Heart left ventricle (tissue), 13 donors: ENCODE measurements at regions not wholly inside any gene's neighbourhood (a gene's known extent, or its start where the extent isn't known, plus 50 kb on each side); places are given as distances from the start of the nearest gene placed in this dataset.

Experiments used
- POLR2A ChIP-seq, 2 donors: fragments of 450-650 bp; IDR thresholded peaks; one replicate each; pipeline ENCODE4 v1.6.1; 2017; ENCODE audit warnings: antibody characterized with exemption in 2 of 2, mild to moderate bottlenecking in 2 of 2, moderate library complexity in 2 of 2
- TF ChIP-seq, protein P1 (sequence below), 12 donors: fragments of 200-600 bp; sonication (generic) in 4 of 12; IDR thresholded peaks; one replicate each; pipeline versions ENCODE4 v1.5.0 to v1.8.0; 2018 to 2022; ENCODE audit warnings: antibody characterized with exemption in 12 of 12, mild to moderate bottlenecking in 5 of 12
- donor health status: ischemic (EF 13 %, LVEDD 7.1; RV severe dilation, severe dysfunction).
- donor health status: DM: no; HTN: yes; CAD: no.
- donor health status: DM: no; HTN: no; CAD: no.
- donor health status: ischemic (EF 25% LVEDD 6.9; RV normal size, moderate dysfunction).
- donor health status: ischemic (EF 25% LVEDD 5.7; RV mildly dilated, moderate dysfunction).
- donor health status: ischemic (EF 35%, LVEDD 5.7; RV mildly dilated, moderate dysfunction).
- donor health status: nonischemic (EF 11% LVEDD 7.7; RV severe dilation, severe dysfunction).
- donor health status: DM: yes; HTN: yes; CAD: no.
- donor health status: PGD.
- donor health status: ischemic (EF 29% LVEDD 5.4; RV normal size, mild dysfunction).
- donor health status: nonischemic (EF 23%, LVEDD 6.1; RV moderate dilation, normal function).

DNA sequence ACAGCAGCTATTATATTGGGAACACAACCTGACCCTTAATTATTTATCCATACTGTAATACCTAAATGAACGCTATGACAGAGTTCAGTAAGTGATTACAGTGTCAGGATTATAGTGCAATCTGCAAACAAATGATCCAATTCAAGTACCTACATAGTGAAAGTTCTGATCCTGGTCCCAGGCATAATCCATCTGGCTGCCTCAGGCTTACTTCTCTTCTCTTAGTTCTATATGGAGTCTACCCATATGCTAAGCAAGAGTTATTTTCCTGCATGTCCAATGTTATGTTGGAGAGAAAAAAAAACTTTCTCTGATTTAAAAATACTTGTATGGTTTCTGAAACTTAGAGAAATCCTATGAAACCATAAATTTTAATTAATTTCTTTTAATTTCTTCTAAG lies 1487.7 kb upstream of the SLC10A2 start:
- TF ChIP-seq, protein P1, sequence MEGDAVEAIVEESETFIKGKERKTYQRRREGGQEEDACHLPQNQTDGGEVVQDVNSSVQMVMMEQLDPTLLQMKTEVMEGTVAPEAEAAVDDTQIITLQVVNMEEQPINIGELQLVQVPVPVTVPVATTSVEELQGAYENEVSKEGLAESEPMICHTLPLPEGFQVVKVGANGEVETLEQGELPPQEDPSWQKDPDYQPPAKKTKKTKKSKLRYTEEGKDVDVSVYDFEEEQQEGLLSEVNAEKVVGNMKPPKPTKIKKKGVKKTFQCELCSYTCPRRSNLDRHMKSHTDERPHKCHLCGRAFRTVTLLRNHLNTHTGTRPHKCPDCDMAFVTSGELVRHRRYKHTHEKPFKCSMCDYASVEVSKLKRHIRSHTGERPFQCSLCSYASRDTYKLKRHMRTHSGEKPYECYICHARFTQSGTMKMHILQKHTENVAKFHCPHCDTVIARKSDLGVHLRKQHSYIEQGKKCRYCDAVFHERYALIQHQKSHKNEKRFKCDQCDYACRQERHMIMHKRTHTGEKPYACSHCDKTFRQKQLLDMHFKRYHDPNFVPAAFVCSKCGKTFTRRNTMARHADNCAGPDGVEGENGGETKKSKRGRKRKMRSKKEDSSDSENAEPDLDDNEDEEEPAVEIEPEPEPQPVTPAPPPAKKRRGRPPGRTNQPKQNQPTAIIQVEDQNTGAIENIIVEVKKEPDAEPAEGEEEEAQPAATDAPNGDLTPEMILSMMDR (IDR thresholded peaks at IDR 0.05) = no peak
- no peak for TF ChIP-seq POLR2A (IDR thresholded peaks at IDR 0.05)
